K562 (cell line): ENCODE measurements at regions not wholly inside any gene's neighbourhood (a gene's known extent, or its start where the extent isn't known, plus 50 kb on each side); places are given as distances from the start of the nearest gene placed in this dataset.

Experiments
- ATAC-seq: fragments of 200-7000 bp; cut with Tn5 transposase; 3 replicates; pipeline ENCODE4 v1.9.1; 2020; ENCODE audit warnings: moderate library complexity
- BruUV-seq: library from RNA; stranded (reverse); fragments of 400-500 nt; replicated peaks from 2 replicates; lab custom pipeline; 2021; lab: Mats Ljungman, UMichigan
- CTCF ChIA-PET: fragments of 300-600 bp; formaldehyde crosslinking; extraction: SDS; loops from one replicate; lab custom pipeline; 2021; ENCODE audit warnings: low intra/inter-chr PET ratio; lab: Yijun Ruan, JAX
- POLR2A ChIA-PET: fragments of 300-600, 350-650 bp; sonication (Branson Sonifier 250); formaldehyde crosslinking; extraction: SDS; loops from one replicate; lab custom pipeline; 2021; ENCODE audit warnings: antibody characterized with exemption, inconsistent platforms; lab: Yijun Ruan, JAX
- DNase-seq, 4 experiments: peaks; one replicate each; pipeline versions ENCODE4 v3.0.0 to v3.0.0-alpha.2; 2011 to 2018; ENCODE audit warnings: low spot score in 3 of 4, mixed read lengths in 3 of 4; ENCODE audit errors: extremely low read depth in 1 of 4
- FAIRE-seq: peaks from 2 replicates; lab custom pipeline; 2011; peaks lifted over from hg19 to GRCh38; lab: Jason Lieb, UNC
- H2AFZ ChIP-seq: 2 replicates; pipeline ENCODE4 v1.6.0; 2011; ENCODE audit warnings: low read depth, low read length, control low read depth, inconsistent platforms
- H3K27ac ChIP-seq: fragments of 200-600 bp; 3 replicates; pipeline ENCODE4 v1.8.0; 2011; ENCODE audit warnings: low read depth, mild to moderate bottlenecking, control low read depth, inconsistent platforms, low read length, moderate library complexity, mixed read lengths; ENCODE audit errors: extremely low read depth
- H3K27me3 ChIP-seq, 2 experiments: fragments of 300-600 bp in 1 of 2; 2 replicates in 1 of 2; 3 replicates in 1 of 2; pipeline versions ENCODE4 v1.6.0 to v1.8.0; 2011; ENCODE audit warnings: inconsistent platforms in 2 of 2, low read length in 2 of 2, mild to moderate bottlenecking in 1 of 2, mixed read lengths in 1 of 2, moderate library complexity in 1 of 2; ENCODE audit not compliant: control insufficient read depth in 2 of 2, insufficient read depth in 2 of 2
- H3K36me3 ChIP-seq: fragments of 300-600 bp; 3 replicates; pipeline ENCODE4 v1.8.0; 2011; ENCODE audit warnings: mild to moderate bottlenecking, low read length, inconsistent platforms; ENCODE audit not compliant: control insufficient read depth, insufficient read depth
- H3K4me1 ChIP-seq, 2 experiments: fragments of 200-600 bp in 1 of 2; replicated peaks in 1 of 2; 2 replicates in 1 of 2; 3 replicates in 1 of 2; pipeline versions ENCODE4 v1.5.1 to v1.8.0; 2011; ENCODE audit warnings: inconsistent platforms in 2 of 2, low read length in 2 of 2, mild to moderate bottlenecking in 1 of 2, mixed read lengths in 1 of 2, moderate library complexity in 1 of 2; ENCODE audit not compliant: control insufficient read depth in 2 of 2, insufficient read depth in 2 of 2
- H3K4me2 ChIP-seq: 2 replicates; pipeline ENCODE4 v1.6.1; 2011; ENCODE audit warnings: low read length, control low read depth, inconsistent platforms, mixed read lengths; ENCODE audit not compliant: insufficient read depth
- H3K4me3 ChIP-seq: fragments of 200-600 bp; sonication (generic), shearing (Covaris generic); 2 replicates; pipeline ENCODE4 v1.5.1; 2016; ENCODE audit warnings: control low read depth, inconsistent platforms
- H3K79me2 ChIP-seq: fragments of 200-600 bp; 3 replicates; pipeline ENCODE4 v1.8.0; 2011; ENCODE audit warnings: low read length, inconsistent platforms; ENCODE audit not compliant: control insufficient read depth, insufficient read depth
- H3K9ac ChIP-seq, 2 experiments: 2 replicates each; pipeline versions ENCODE4 v1.6.0 to v1.6.1; 2011; ENCODE audit warnings: low read depth in 2 of 2, low read length in 2 of 2, control low read depth in 1 of 2, inconsistent platforms in 1 of 2, mild to moderate bottlenecking in 1 of 2, mixed read lengths in 1 of 2; ENCODE audit not compliant: insufficient read depth in 1 of 2
- H3K9me1 ChIP-seq: one replicate; pipeline ENCODE4 v1.6.0; 2011; ENCODE audit warnings: inconsistent platforms, mild to moderate bottlenecking, low read length, moderate library complexity; ENCODE audit not compliant: control insufficient read depth, insufficient read depth
- H3K9me3 ChIP-seq: replicated peaks from 2 replicates; pipeline ENCODE4 v1.5.1; 2011; ENCODE audit warnings: low read depth, low read length, inconsistent platforms; ENCODE audit not compliant: control insufficient read depth, insufficient read depth
- H4K20me1 ChIP-seq: replicated peaks from 2 replicates; pipeline ENCODE4 v1.6.1; 2011; ENCODE audit warnings: low read length, inconsistent platforms, mixed read lengths; ENCODE audit not compliant: control insufficient read depth, insufficient read depth
- C11orf30 ChIP-seq: fragments of 450-650 bp; IDR thresholded peaks from 2 replicates; pipeline ENCODE4 v1.6.1; 2016; ENCODE audit warnings: low read depth, mild to moderate bottlenecking
- CBX2 ChIP-seq: fragments of 200-600 bp; sonication (generic); IDR thresholded peaks from one replicate; pipeline ENCODE4 v1.6.1; 2012; ENCODE audit warnings: mild to moderate bottlenecking, low read length, inconsistent platforms; ENCODE audit not compliant: insufficient read depth, poor library complexity, severe bottlenecking
- HINFP ChIP-seq: fragments of 450-650 bp; conservative IDR thresholded peaks from 2 replicates; pipeline ENCODE4 v1.6.1; 2016; ENCODE audit warnings: missing genetic modification characterization, low read depth, mild to moderate bottlenecking, control low read depth, missing compliant biosample characterization
- KLF10 ChIP-seq: fragments of 250-450 bp; sonication (Bioruptor Pico); IDR thresholded peaks from 2 replicates; pipeline ENCODE4 v1.6.1; 2021; ENCODE audit warnings: matching md5 sums
- ZBTB8A ChIP-seq: fragments of 450-650 bp; IDR thresholded peaks from 2 replicates; pipeline ENCODE4 v1.6.1; 2018; ENCODE audit warnings: mild to moderate bottlenecking, moderate library complexity; ENCODE audit not compliant: partially characterized antibody
- ZC3H8 ChIP-seq: fragments of 450-650 bp; IDR thresholded peaks from 2 replicates; pipeline ENCODE4 v1.6.1; 2017
- ZNF134 ChIP-seq: fragments of 250-450 bp; sonication (Bioruptor Pico); conservative IDR thresholded peaks from 2 replicates; pipeline ENCODE4 v1.4.0; 2020
- ZNF586 ChIP-seq: fragments of 450-650 bp; formaldehyde crosslinking; conservative IDR thresholded peaks from 2 replicates; pipeline ENCODE4 v1.4.0; 2020; ENCODE audit warnings: mild to moderate bottlenecking, moderate library complexity
- WGBS: fragments of 100-300 bp; shearing (Covaris generic); methylation state at CpG from one replicate; pipeline ENCODE4 v1.1.6; 2016; ENCODE audit warnings: low coverage, mixed read lengths; ENCODE audit not compliant: insufficient coverage; ENCODE audit errors: missing lambda C conversion rate; 5-methylcytosine and 5-hydroxymethylcytosine counted together
- in situ Hi-C: fragments of 300-500 bp; cut with MboI; formaldehyde crosslinking; loops from 4 replicates; pipeline ENCODE4 v1.15.0; 2018; ENCODE audit warnings: inconsistent platforms, mixed read lengths
- intact Hi-C: fragments of 100-400 bp; cut with micrococcal nuclease; formaldehyde crosslinking; loops from 2 replicates; pipeline ENCODE4 v1.14.2; 2022

- peaks cover 3% of the 10 kb centered on the region for H3K9me1 ChIP-seq
- DNase-seq: no peak
- WGBS: 100% methylated on average over 2 of the region's 7 CpGs
- H3K4me1 ChIP-seq: peaks cover 2 to 47% of the 10 kb centered on the region in 2 experiments; a peak in 4 of 5 replicates
- H3K27me3 ChIP-seq: no peaks in the 10 kb centered on the region
- TF ChIP-seq HINFP (tag): no peak
- TF ChIP-seq C11orf30: no peak
- no peak for TF ChIP-seq CBX2
- TF ChIP-seq ZNF134 (CRISPR knock-in tag): no peak
- TF ChIP-seq ZBTB8A: no peak
- TF ChIP-seq KLF10 (CRISPR knock-in tag): no peak
- TF ChIP-seq ZC3H8: no peak
- no peak for TF ChIP-seq ZNF586 (CRISPR knock-in tag)
- H3K36me3 ChIP-seq: no peaks in the 10 kb centered on the region
- H3K27ac ChIP-seq: no peak overlapping the region
- H3K79me2 ChIP-seq: no peaks in the 10 kb centered on the region
- no TSS peak for BruUV-seq
- no peak for ATAC-seq
- ChIA-PET POLR2A (no interaction called here), CTCF (no interaction called here)
- intact Hi-C loops (no loop called here), in situ Hi-C loops (no loop called here)
- H3K4me3 ChIP-seq: no peak overlapping the region
- 0 out of 2 replicates have a peak, but pooled peaks cover 10% of the 10 kb centered on the region for H4K20me1 ChIP-seq
- no peaks in the 10 kb centered on the region for H3K9me3 ChIP-seq
- no peak overlapping the region for H3K4me2 ChIP-seq
- no peak overlapping the region; a peak in 1 of 4 replicates for H3K9ac ChIP-seq
- no peak overlapping the region for H2AFZ ChIP-seq
- FAIRE-seq: no peak
These were observed 337.9 kb downstream of the BRD1 start for GRCh38 chr22:49489821-49490220.
